SU-DHL-6 (cell line): ENCODE measurements at regions not wholly inside any gene's neighbourhood (a gene's known extent, or its start where the extent isn't known, plus 50 kb on each side); places are given as distances from the start of the nearest gene placed in this dataset.

Experiments
- H2AFZ ChIP-seq: fragments of 200-600 bp; sonication (generic); 2 replicates; pipeline ENCODE4 v1.6.1; 2014; ENCODE audit warnings: low read depth, mild to moderate bottlenecking, moderate library complexity, mixed read lengths, antibody characterized with exemption, low read length; ENCODE audit not compliant: severe bottlenecking
- H3F3A ChIP-seq: fragments of 200-600 bp; shearing (Covaris generic); 2 replicates; pipeline ENCODE4 v1.6.0; 2016; ENCODE audit warnings: antibody characterized with exemption, mild to moderate bottlenecking; ENCODE audit not compliant: insufficient read depth
- H3K27ac ChIP-seq: fragments of 200-600 bp; sonication (generic); 2 replicates; pipeline ENCODE4 v1.5.1; 2016; ENCODE audit warnings: low read depth, mild to moderate bottlenecking, low read length, moderate library complexity, mixed read lengths
- H3K27me3 ChIP-seq: fragments of 200-600 bp; sonication (generic), shearing (Covaris generic); 2 replicates; pipeline ENCODE4 v1.6.0; 2014; ENCODE audit warnings: mild to moderate bottlenecking, low read length
- H3K36me3 ChIP-seq: fragments of 200-600 bp; sonication (generic); 2 replicates; pipeline ENCODE4 v1.6.1; 2014; ENCODE audit warnings: mild to moderate bottlenecking, low read length, mixed read lengths
- H3K4me2 ChIP-seq: fragments of 300-600, 200-600 bp; shearing (Covaris generic), sonication (generic); 2 replicates; pipeline ENCODE4 v1.6.0; 2014; ENCODE audit warnings: low read length, low read depth, mild to moderate bottlenecking; ENCODE audit not compliant: poor library complexity, severe bottlenecking
- H3K4me3 ChIP-seq: fragments of 200-600 bp; sonication (generic); 2 replicates; pipeline ENCODE4 v1.5.1; 2014; ENCODE audit warnings: antibody characterized with exemption, low read length, mild to moderate bottlenecking, mixed read lengths; ENCODE audit not compliant: insufficient read depth, poor library complexity, severe bottlenecking
- H3K79me2 ChIP-seq: fragments of 200-600 bp; sonication (generic); 2 replicates; pipeline ENCODE4 v1.6.1; 2014; ENCODE audit warnings: mild to moderate bottlenecking, low read length, moderate library complexity; ENCODE audit not compliant: insufficient read depth
- H3K9ac ChIP-seq: fragments of 200-600 bp; sonication (generic); 2 replicates; pipeline ENCODE4 v1.7.0; 2014; ENCODE audit warnings: mild to moderate bottlenecking, low read length
- H3K9me2 ChIP-seq: fragments of 200-600 bp; sonication (generic); replicated peaks from 2 replicates; pipeline ENCODE4 v1.6.1; 2014; ENCODE audit warnings: low read length; ENCODE audit not compliant: insufficient read depth
- H3K9me3 ChIP-seq: fragments of 200-600 bp; sonication (generic); 2 replicates; pipeline ENCODE4 v1.6.1; 2014; ENCODE audit warnings: low read length, mixed read lengths; ENCODE audit not compliant: insufficient read depth
- H4K20me1 ChIP-seq: fragments of 200-600 bp; sonication (generic); 2 replicates; pipeline ENCODE4 v1.6.1; 2014; ENCODE audit warnings: low read depth, mild to moderate bottlenecking, antibody characterized with exemption, low read length, moderate library complexity, mixed read lengths
- CTCF ChIP-seq: fragments of 200-600 bp; sonication (generic); IDR thresholded peaks from one replicate; pipeline ENCODE4 v1.5.1; 2017; ENCODE audit warnings: antibody characterized with exemption, mild to moderate bottlenecking, low read length, moderate library complexity; ENCODE audit not compliant: insufficient read depth, poor library complexity, severe bottlenecking
- EZH2phosphoT487 ChIP-seq: fragments of 200-600 bp; sonication (generic), shearing (Covaris generic); conservative IDR thresholded peaks from 2 replicates; pipeline ENCODE4 v1.6.1; 2018; ENCODE audit warnings: mild to moderate bottlenecking, antibody characterized with exemption, low read length, moderate library complexity, mixed read lengths

DNA sequence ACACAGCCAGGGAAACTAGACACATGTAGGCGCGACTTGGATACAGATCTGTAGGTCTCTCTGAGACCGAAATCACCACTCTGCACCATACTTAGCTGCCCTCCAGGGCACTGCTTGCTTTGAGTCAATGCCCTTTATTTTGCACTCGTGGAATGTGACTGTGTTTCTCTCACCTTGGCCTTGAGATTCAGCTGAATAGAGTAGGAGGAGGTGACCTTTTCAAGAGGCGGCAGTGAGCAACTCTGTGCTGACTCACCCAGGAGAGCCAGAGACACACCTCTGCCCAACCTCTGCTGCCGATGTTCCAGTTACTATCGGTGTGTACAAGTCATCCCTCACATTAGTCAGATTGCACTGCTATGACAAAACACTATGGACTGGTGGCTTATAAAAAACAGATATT is 583.4 kb downstream of the VRK1 start:
- Histone ChIP-seq H3K4me2 (no peak overlapping the region), H3K79me2 (no peaks in the 10 kb centered on the region), H4K20me1 (no peaks in the 10 kb centered on the region), H3K9ac (no peak overlapping the region), H3F3A (no peaks in the 10 kb centered on the region), H3K27ac (no peak overlapping the region), H3K36me3 (no peaks in the 10 kb centered on the region), H3K9me2 (no peaks in the 10 kb centered on the region), H3K27me3 (no peaks in the 10 kb centered on the region), H3K4me3 (no peak overlapping the region), H3K9me3 (no peaks in the 10 kb centered on the region), H2AFZ (no peak overlapping the region)
- no peak for TF ChIP-seq EZH2phosphoT487
- TF ChIP-seq CTCF: no peak

DNA sequence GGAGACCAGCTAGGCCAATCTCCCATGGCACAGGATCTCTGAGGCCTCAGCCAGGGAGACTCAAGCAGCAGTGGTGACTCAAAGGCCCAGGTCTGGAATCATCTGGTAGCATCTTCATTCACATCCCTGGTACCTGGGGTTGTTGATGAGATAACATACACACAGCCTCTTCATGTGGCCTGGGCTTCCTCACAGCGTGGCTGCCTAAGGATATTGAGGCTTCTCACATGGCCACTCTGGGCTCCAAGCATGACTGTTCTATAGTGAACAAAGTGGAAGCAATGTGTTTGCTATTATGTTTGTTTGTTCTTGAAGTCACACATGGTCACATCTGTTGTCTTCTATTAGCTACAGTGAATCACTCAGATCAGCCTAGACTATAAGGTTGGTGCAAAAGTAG is 584.1 kb downstream of the VRK1 start:
- H3K9me2 ChIP-seq: no peaks in the 10 kb centered on the region
- H3K4me3 ChIP-seq: no peak overlapping the region
- H3K36me3 ChIP-seq: no peaks in the 10 kb centered on the region
- no peak overlapping the region for H3K27ac ChIP-seq
- no peaks in the 10 kb centered on the region for H3K27me3 ChIP-seq
- no peaks in the 10 kb centered on the region for H3K79me2 ChIP-seq
- no peak overlapping the region for H3K9ac ChIP-seq
- TF ChIP-seq CTCF (no peak), EZH2phosphoT487 (no peak)
- no peaks in the 10 kb centered on the region for H3K9me3 ChIP-seq
- H2AFZ ChIP-seq: no peak overlapping the region
- no peaks in the 10 kb centered on the region for H3F3A ChIP-seq
- no peaks in the 10 kb centered on the region for H4K20me1 ChIP-seq
- no peak overlapping the region for H3K4me2 ChIP-seq

GRCh38 chr14:97382616-97383226 is 585.5 kb downstream of the VRK1 start:
- no peaks in the 10 kb centered on the region for H3K36me3 ChIP-seq
- no peaks in the 10 kb centered on the region for H4K20me1 ChIP-seq
- TF ChIP-seq EZH2phosphoT487 (no peak), CTCF (no peak)
- H3K4me3 ChIP-seq: no peak overlapping the region
- H3K79me2 ChIP-seq: no peaks in the 10 kb centered on the region
- no peaks in the 10 kb centered on the region for H3F3A ChIP-seq
- no peaks in the 10 kb centered on the region for H3K27me3 ChIP-seq
- H3K9me2 ChIP-seq: no peaks in the 10 kb centered on the region
- H3K9ac ChIP-seq: no peak overlapping the region
- H3K4me2 ChIP-seq: no peak overlapping the region
- H2AFZ ChIP-seq: no peak overlapping the region
- no peak overlapping the region for H3K27ac ChIP-seq
- no peaks in the 10 kb centered on the region for H3K9me3 ChIP-seq

DNA sequence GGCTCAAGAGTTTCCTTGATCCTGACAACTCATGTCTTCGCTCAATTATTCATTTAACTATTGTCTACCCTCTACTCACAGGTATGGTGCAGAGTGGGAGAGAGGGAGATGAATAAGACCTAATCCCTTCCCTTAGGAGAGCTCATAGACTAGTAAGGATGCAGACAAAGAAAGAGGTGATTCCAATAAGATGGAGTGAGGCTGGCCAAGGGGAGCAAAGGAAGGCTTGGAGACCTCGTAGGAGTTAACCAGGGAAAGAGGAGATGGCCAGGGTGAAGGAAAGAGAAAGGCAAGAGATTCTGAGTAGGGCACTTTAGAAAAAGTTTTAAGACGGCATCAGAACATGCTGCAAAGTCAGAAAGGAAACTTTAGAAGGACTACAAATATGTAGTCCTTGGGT is 588.5 kb downstream of the VRK1 start:
- Histone ChIP-seq H3K27ac (no peak overlapping the region), H2AFZ (no peak overlapping the region), H3K79me2 (no peaks in the 10 kb centered on the region), H3K27me3 (no peaks in the 10 kb centered on the region), H3K36me3 (no peaks in the 10 kb centered on the region), H3K4me2 (no peak overlapping the region), H4K20me1 (no peaks in the 10 kb centered on the region), H3K9me2 (no peaks in the 10 kb centered on the region), H3K4me3 (no peak overlapping the region), H3K9me3 (no peaks in the 10 kb centered on the region), H3K9ac (no peak overlapping the region), H3F3A (no peaks in the 10 kb centered on the region)
- TF ChIP-seq CTCF (no peak), EZH2phosphoT487 (no peak)
